Activated naive CD4-positive, alpha-beta T cell treated with Interleukin-2 at 50 U/mL for 16 hours (primary cell): ENCODE measurements at regions not wholly inside any gene's neighbourhood (a gene's known extent, or its start where the extent isn't known, plus 50 kb on each side); places are given as distances from the start of the nearest gene placed in this dataset.
"Not testable (repeated sequence)": the region's sequence is repeated elsewhere in the genome, so short reads cannot be mapped to it uniquely, and the experiment has no call there.

Experiments
- DNase-seq: peaks from one replicate; pipeline ENCODE4 v3.0.0-alpha.2; 2020

DNA sequence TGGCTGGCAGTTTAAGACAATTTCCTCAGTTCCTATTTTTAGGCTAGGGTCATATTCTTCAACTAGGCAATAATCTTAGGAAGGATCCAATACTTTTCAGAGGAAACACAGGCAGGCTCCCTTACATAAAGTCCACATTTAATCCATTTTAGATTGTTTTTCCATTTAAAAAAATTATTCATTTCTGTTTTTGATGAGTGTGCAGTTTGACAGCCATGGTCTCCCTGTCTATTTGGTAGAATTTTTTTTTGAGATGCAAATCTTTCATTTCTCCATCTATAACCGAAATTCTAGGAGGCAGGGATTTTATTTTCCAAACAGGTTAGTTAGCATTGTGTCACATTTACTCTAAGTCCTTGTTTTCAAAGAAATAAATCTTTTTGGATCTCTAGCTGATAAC, 326.8 kb downstream of the PPP4R3C start:
- no peak for DNase-seq

DNA sequence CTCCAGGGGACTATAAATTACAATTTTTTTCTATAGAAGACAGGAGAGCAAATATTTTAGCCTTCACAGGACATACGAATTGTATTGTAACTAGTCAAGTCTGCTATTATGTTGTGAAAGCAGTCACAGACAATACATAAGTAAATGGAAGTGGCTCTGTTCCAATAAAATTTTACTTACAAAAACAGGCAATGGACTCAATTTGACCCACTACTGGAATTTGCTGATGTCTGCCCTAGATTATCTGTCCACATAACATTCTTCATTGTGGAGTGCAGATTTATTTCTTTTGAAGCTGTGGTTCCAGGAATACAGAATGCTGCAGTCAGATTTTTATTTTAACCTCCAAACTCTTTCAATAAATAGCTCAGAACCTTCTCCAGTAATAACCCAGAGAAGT, 330.3 kb downstream of the PPP4R3C start:
- no peak for DNase-seq

GRCh38 chrX:27087176-27087575, 376.0 kb downstream of the PPP4R3C start:
- not testable (repeated sequence) for DNase-seq

DNA sequence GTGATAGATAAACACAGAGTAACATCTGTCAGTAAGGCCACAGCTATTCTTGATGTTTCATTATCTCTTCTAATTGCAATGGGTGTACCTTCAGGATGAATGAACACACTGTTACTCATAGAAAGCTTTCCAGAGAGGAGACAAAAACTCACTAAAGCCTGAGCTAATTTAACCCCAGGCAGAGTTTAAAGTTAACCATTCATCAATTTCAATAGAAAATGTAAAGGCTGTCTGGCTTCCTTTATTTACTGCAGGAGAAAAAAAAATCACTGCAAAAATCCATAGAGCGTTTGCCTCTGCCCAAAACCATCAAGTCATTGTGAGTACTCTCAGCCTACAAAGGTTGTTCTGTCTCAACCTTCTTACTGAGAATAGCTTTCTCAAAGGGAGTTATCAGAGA, 376.9 kb downstream of the PPP4R3C start:
- no peak for DNase-seq

- DNase-seq: no peak
These were observed 377.8 kb downstream of the PPP4R3C start for GRCh38 chrX:27085346-27085745.

DNA sequence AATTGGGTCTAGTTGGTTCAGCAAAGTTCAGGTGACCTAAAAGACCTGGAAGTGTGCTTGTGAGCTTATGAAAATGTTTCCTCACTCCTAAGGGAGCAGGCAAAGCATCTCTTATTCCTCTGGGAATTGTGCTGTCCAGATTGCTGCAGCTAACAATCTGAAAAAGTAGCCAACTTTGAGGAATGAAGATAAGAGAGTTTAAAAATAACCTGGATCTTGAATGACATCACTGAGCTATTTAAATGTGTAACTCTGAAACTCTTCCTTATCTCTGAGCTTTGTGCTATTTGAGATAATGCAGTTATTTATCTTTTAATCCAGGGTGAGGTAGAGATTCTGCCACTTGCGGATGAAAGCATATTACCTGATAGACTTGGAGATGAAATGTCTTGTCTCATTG, 384.8 kb downstream of the PPP4R3C start:
- no peak for DNase-seq

- no peak for DNase-seq
These were observed 405.3 kb downstream of the PPP4R3C start for GRCh38 chrX:27057883-27058282.

- DNase-seq: no peak
These were observed 423.8 kb downstream of the PPP4R3C start for GRCh38 chrX:27039332-27039731.

DNA sequence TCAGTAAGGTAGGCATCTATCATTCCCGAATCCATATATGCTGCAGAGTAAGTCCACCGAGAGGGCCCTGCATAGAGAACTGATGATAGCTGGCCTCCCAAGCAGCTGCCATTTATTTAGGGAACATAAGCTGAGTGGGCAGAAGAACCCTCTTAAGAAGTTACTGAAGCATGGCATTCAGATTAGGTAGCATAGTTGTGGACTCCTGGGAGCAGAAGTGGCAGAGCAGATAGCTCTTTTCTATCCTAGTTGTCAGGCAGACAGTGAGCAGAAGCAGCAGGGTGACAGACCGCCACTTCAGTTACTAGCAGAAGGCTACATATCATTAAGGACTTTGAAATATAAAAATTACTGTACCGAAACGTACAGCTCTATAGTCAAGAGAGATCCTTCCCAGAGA, 454.7 kb downstream of the PPP4R3C start:
- no peak for DNase-seq

GRCh38 chrX:26999634-27000033, 463.5 kb downstream of the PPP4R3C start:
- DNase-seq: no peak

DNA sequence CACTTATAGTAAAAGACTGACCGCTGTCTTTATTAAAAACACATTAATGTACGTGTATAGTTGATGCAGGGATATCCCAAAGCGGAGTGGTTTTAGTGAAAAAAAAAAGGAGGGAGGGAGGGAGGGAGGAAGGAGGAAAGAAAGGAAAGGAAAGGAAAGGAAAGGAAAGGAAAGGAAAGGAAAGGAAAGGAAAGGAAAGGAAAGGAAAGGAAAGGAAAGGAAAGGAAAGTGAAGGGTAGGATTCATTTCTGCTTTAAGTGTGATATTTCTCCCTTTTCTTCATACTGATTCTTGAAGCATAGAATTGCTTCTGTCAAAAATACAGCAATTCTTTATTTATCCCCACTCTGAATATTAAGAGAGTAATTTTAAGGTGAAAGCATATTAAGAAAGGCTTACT, 504.9 kb downstream of the PPP4R3C start:
- no peak for DNase-seq

GRCh38 chrX:26954029-26954428, 509.1 kb downstream of the PPP4R3C start:
- DNase-seq: no peak

GRCh38 chrX:26952213-26952612, 510.9 kb downstream of the PPP4R3C start:
- no peak for DNase-seq

DNA sequence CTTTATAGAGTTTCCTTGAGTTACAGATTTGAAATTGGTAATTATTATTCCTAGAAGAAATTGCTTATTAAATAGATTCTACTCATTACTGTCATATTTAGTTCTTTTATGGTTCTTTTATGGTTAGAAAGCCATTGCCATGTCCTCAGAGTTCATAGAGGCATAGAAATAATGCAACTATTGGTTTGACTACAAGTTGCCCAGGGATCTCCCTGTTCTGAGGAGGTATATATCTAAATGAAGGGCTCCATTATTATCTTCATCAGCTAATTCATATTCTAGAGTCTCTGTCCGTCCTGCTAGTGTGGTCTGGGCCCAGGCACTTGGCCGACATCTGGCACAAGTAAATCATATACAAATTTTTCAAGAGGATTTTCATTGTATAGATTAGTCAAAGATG, 535.7 kb downstream of the PPP4R3C start:
- DNase-seq: no peak

GRCh38 chrX:26925088-26925487, 538.1 kb downstream of the PPP4R3C start:
- no peak for DNase-seq

DNA sequence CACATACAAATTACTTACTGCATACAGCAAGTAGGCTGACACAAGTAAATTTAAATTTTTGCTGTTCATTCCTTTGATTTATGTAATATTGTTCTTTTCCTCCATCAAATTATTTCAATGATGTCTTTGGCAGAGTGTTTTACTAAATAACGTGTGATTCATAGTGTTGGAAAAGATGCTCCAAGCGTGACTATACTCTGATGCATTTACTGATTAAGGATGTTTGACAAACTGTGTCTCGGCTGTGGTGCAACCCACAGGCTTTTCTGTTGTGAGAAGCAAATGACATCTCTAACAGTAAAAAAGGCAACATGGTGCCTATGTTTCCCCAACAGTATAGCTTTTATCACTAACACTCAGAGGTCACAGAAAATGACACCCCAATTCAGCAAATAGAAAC, 540.9 kb downstream of the PPP4R3C start:
- no peak for DNase-seq

DNA sequence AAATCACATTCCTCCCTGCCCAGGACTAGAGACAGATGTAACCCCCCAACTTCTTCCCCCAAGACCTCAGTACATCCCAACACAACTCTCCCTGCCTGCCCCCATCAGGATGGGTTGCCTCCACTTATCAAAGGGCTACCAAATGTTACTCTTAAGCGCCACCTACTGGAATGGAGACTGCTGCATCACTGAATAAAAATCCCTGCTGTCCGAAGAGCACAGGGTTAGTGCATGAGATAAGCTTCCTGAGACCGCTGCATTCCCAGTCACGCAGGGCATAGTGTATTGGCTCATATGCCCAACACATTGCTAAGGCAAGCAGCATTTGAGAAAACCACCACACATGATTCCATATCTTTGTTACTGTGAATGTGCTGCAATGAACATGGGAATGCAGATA, 544.5 kb downstream of the PPP4R3C start:
- no peak for DNase-seq

DNA sequence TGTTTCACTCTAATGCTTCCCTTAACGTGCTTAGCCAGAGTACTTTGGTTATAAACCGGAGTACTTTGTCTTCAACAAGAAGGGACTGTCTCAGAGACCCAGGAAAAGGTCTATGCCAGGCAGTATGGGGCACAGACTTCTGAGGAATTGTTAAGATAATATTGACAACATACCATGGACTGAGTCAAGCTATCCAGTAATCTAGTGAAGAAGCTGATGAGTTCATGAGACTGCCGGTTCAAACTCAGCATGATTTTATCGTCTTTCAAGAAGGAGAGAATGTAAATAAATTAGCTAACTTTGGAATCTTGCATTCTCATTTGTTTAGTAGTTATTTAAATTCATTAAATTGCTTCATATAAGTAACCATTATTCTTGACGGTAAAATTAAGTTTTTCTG, 546.1 kb downstream of the PPP4R3C start:
- no peak for DNase-seq

GRCh38 chrX:26915064-26915463, 548.1 kb downstream of the PPP4R3C start:
- no peak for DNase-seq

DNA sequence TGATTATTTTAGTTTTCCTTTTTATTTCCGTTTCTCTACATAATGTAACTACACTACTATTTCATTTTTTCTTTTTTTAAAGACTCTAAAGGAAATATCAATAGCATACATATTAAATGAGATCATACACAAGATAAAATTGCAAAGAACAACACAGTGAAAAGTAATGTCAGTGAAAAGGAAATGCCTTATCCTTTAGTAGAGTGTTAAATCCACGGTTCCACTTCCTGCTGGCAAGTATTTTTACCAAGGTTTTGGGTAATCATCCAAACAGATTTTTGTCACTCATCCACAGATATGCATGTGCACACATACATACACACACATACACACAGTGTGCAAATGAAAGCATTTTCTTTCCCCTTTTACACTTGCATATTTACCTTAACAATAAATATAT, 548.9 kb downstream of the PPP4R3C start:
- DNase-seq: no peak

DNA sequence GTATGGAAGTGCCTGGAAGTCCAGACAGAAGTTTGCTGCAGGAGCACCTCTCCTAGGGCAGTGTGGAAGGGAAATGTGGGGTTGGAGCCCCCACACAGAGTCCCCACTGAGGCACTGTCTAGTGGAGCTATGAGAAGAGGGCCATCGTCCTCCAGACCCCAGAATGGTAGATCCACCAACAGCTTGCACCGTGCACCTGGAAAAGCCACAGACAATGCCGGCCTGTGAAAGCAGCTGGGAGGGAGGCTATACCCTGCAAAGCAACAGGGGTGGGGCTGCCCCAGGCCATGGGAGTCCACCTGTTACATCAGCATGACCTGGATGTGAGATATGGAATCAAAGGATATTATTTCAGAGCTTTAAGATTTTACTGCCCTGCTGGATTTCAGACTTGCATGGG, 551.4 kb downstream of the PPP4R3C start:
- not testable (repeated sequence) for DNase-seq

- DNase-seq: no peak
These were observed 553.4 kb downstream of the PPP4R3C start for GRCh38 chrX:26909728-26910127.

GRCh38 chrX:26908218-26908617, 554.9 kb downstream of the PPP4R3C start:
- no peak for DNase-seq

- DNase-seq: no peak
These were observed 573.6 kb downstream of the PPP4R3C start for GRCh38 chrX:26889574-26889973.

GRCh38 chrX:26873736-26874135, 589.4 kb downstream of the PPP4R3C start:
- DNase-seq: no peak

GRCh38 chrX:26871967-26872366, 591.2 kb downstream of the PPP4R3C start:
- DNase-seq: no peak
